Mesendoderm (in vitro differentiated cells): ENCODE measurements at regions not wholly inside any gene's neighbourhood (a gene's known extent, or its start where the extent isn't known, plus 50 kb on each side); places are given as distances from the start of the nearest gene placed in this dataset.
A peak's percentile ranks its signal among the peaks of the same experiment; 100 is the strongest.

Source experiments
- DNase-seq: peaks from one replicate; pipeline ENCODE4 v3.0.0; 2013
- H2AK5ac ChIP-seq: 2 replicates; pipeline ENCODE4 v1.6.1; 2013; ENCODE audit warnings: low read length, inconsistent platforms
- H2BK120ac ChIP-seq: 2 replicates; pipeline ENCODE4 v1.6.1; 2013; ENCODE audit warnings: low read depth, mild to moderate bottlenecking, low read length, moderate library complexity, mixed read lengths
- H2BK15ac ChIP-seq: replicated peaks from 2 replicates; pipeline ENCODE4 v1.6.1; 2013; ENCODE audit warnings: low read depth, mild to moderate bottlenecking, moderate library complexity
- H2BK5ac ChIP-seq: 2 replicates; pipeline ENCODE4 v1.6.1; 2013; ENCODE audit warnings: low read length, inconsistent platforms
- H3K18ac ChIP-seq: 2 replicates; pipeline ENCODE4 v1.6.1; 2013; ENCODE audit warnings: mild to moderate bottlenecking, low read length, mixed read lengths
- H3K23ac ChIP-seq: one replicate; pipeline ENCODE4 v1.6.1; 2013; ENCODE audit warnings: low read length
- H3K27ac ChIP-seq: 2 replicates; pipeline ENCODE4 v1.5.1; 2013; ENCODE audit warnings: low read depth, mild to moderate bottlenecking, inconsistent platforms, low read length, moderate library complexity
- H3K27me3 ChIP-seq: 2 replicates; pipeline ENCODE4 v1.6.1; 2013; ENCODE audit warnings: low read length, control low read depth, mild to moderate bottlenecking, inconsistent platforms; ENCODE audit not compliant: insufficient read depth, poor library complexity
- H3K36me3 ChIP-seq: 2 replicates; pipeline ENCODE4 v1.6.1; 2013; ENCODE audit warnings: low read length, inconsistent platforms; ENCODE audit not compliant: control insufficient read depth, insufficient read depth
- H3K4ac ChIP-seq: one replicate; pipeline ENCODE4 v1.6.1; 2013; ENCODE audit warnings: low read depth, mild to moderate bottlenecking, low read length, moderate library complexity
- H3K4me1 ChIP-seq: 2 replicates; pipeline ENCODE4 v1.6.1; 2013; ENCODE audit warnings: low read depth, low read length, inconsistent platforms; ENCODE audit not compliant: control insufficient read depth
- H3K4me2 ChIP-seq: 2 replicates; pipeline ENCODE4 v1.6.1; 2013; ENCODE audit warnings: low read length
- H3K4me3 ChIP-seq: 2 replicates; pipeline ENCODE4 v1.5.1; 2013; ENCODE audit warnings: mild to moderate bottlenecking, low read length
- H3K56ac ChIP-seq: one replicate; pipeline ENCODE4 v1.6.1; 2013; ENCODE audit warnings: low read length
- H3K79me1 ChIP-seq: 2 replicates; pipeline ENCODE4 v1.6.1; 2013; ENCODE audit warnings: low read length, inconsistent platforms
- H3K79me2 ChIP-seq: 2 replicates; pipeline ENCODE4 v1.6.1; 2013; ENCODE audit warnings: mild to moderate bottlenecking, low read length; ENCODE audit not compliant: control insufficient read depth, insufficient read depth
- H3K9ac ChIP-seq: 2 replicates; pipeline ENCODE4 v1.6.1; 2013; ENCODE audit warnings: low read length, inconsistent platforms
- H4K5ac ChIP-seq: one replicate; pipeline ENCODE4 v1.6.1; 2013; ENCODE audit warnings: low read length
- H4K8ac ChIP-seq: one replicate; pipeline ENCODE4 v1.6.1; 2013; ENCODE audit warnings: low read depth, mild to moderate bottlenecking, control low read depth, low read length, moderate library complexity
- WGBS: extraction: QIAGEN DNeasy Blood & Tissue Kit; methylation state at CpG from one replicate; pipeline ENCODE4 v1.1.7; 2013; ENCODE audit warnings: low lambda C conversion rate, missing lambda C conversion rate; ENCODE audit not compliant: insufficient coverage; ENCODE audit errors: extremely low coverage; 5-methylcytosine and 5-hydroxymethylcytosine counted together

- no peak overlapping the region for H3K23ac ChIP-seq
- H3K27me3 ChIP-seq: no peaks in the 10 kb centered on the region
- no peak overlapping the region for H2AK5ac ChIP-seq
- H3K18ac ChIP-seq: no peak overlapping the region
- no peak overlapping the region for H2BK120ac ChIP-seq
- H4K5ac ChIP-seq: no peak overlapping the region
- H2BK5ac ChIP-seq: no peak overlapping the region
- H4K8ac ChIP-seq: no peak overlapping the region
- H3K4ac ChIP-seq: no peak overlapping the region
- no peak overlapping the region for H3K4me3 ChIP-seq
- no peak overlapping the region for H3K4me2 ChIP-seq
- no peak overlapping the region for H3K9ac ChIP-seq
- H3K27ac ChIP-seq: no peak overlapping the region
- no peak overlapping the region for H3K56ac ChIP-seq
- H2BK15ac ChIP-seq: no peak overlapping the region
- H3K79me2 ChIP-seq: no peaks in the 10 kb centered on the region
- no peak for DNase-seq
- H3K4me1 ChIP-seq: no peaks in the 10 kb centered on the region
- no peaks in the 10 kb centered on the region for H3K36me3 ChIP-seq
- H3K79me1 ChIP-seq: no peaks in the 10 kb centered on the region
These were observed 247.9 kb upstream of the DAB1 start for GRCh38 chr1:57671750-57672149.

GRCh38 chr1:57659804-57660203, 235.9 kb upstream of the DAB1 start:
- no peak overlapping the region for H3K23ac ChIP-seq
- no peak overlapping the region for H2BK15ac ChIP-seq
- no peaks in the 10 kb centered on the region for H3K36me3 ChIP-seq
- DNase-seq: no peak
- no peak overlapping the region for H4K8ac ChIP-seq
- H3K4ac ChIP-seq: no peak overlapping the region
- H3K18ac ChIP-seq: no peak overlapping the region
- H2BK5ac ChIP-seq: no peak overlapping the region
- H3K79me2 ChIP-seq: no peaks in the 10 kb centered on the region
- no peaks in the 10 kb centered on the region for H3K4me1 ChIP-seq
- WGBS: no CpG with 5 or more reads among the region's 1 CpG
- no peak overlapping the region for H2BK120ac ChIP-seq
- no peak overlapping the region for H2AK5ac ChIP-seq
- no peak overlapping the region for H3K9ac ChIP-seq
- H3K56ac ChIP-seq: no peak overlapping the region
- H3K79me1 ChIP-seq: no peaks in the 10 kb centered on the region
- H4K5ac ChIP-seq: no peak overlapping the region
- no peak overlapping the region for H3K27ac ChIP-seq
- H3K4me2 ChIP-seq: no peak overlapping the region
- no peaks in the 10 kb centered on the region for H3K27me3 ChIP-seq
- no peak overlapping the region for H3K4me3 ChIP-seq

- Histone ChIP-seq H4K8ac (no peak overlapping the region), H3K79me2 (no peaks in the 10 kb centered on the region), H3K56ac (no peak overlapping the region), H3K18ac (no peak overlapping the region), H3K4me3 (no peak overlapping the region), H2BK120ac (no peak overlapping the region), H3K27ac (no peak overlapping the region), H2BK15ac (no peak overlapping the region), H3K23ac (no peak overlapping the region), H3K4me2 (no peak overlapping the region), H2BK5ac (no peak overlapping the region), H3K27me3 (no peaks in the 10 kb centered on the region), H3K79me1 (no peaks in the 10 kb centered on the region), H3K4ac (no peak overlapping the region), H3K4me1 (no peaks in the 10 kb centered on the region), H3K9ac (no peak overlapping the region), H2AK5ac (no peak overlapping the region), H4K5ac (no peak overlapping the region), H3K36me3 (no peaks in the 10 kb centered on the region)
- 100% methylated on average over 3 of the region's 3 CpGs for WGBS
- DNase-seq: no peak
These were observed 231.3 kb upstream of the DAB1 start for GRCh38 chr1:57655161-57655560.

- H3K4me1 ChIP-seq: no peaks in the 10 kb centered on the region
- H4K5ac ChIP-seq: no peak overlapping the region
- H3K4me3 ChIP-seq: no peak overlapping the region
- no peak overlapping the region for H2AK5ac ChIP-seq
- H3K27ac ChIP-seq: no peak overlapping the region
- no peak overlapping the region for H4K8ac ChIP-seq
- no peak overlapping the region for H3K4ac ChIP-seq
- no CpG with 5 or more reads among the region's 2 CpGs for WGBS
- no peaks in the 10 kb centered on the region for H3K36me3 ChIP-seq
- H3K27me3 ChIP-seq: no peaks in the 10 kb centered on the region
- H3K23ac ChIP-seq: no peak overlapping the region
- H3K79me1 ChIP-seq: no peaks in the 10 kb centered on the region
- no peak overlapping the region for H3K56ac ChIP-seq
- no peak for DNase-seq
- H2BK5ac ChIP-seq: no peak overlapping the region
- H3K4me2 ChIP-seq: no peak overlapping the region
- no peaks in the 10 kb centered on the region for H3K79me2 ChIP-seq
- no peak overlapping the region for H3K18ac ChIP-seq
- no peak overlapping the region for H3K9ac ChIP-seq
- no peak overlapping the region for H2BK15ac ChIP-seq
- H2BK120ac ChIP-seq: no peak overlapping the region
These were observed 220.8 kb upstream of the DAB1 start for GRCh38 chr1:57644667-57645066.

- Histone ChIP-seq H3K18ac (no peak overlapping the region), H3K56ac (no peak overlapping the region), H3K4me1 (no peaks in the 10 kb centered on the region), H4K5ac (no peak overlapping the region), H3K27ac (no peak overlapping the region), H3K27me3 (no peaks in the 10 kb centered on the region), H4K8ac (no peak overlapping the region), H3K9ac (no peak overlapping the region), H2BK5ac (no peak overlapping the region), H2AK5ac (no peak overlapping the region), H3K23ac (no peak overlapping the region), H2BK120ac (no peak overlapping the region), H2BK15ac (no peak overlapping the region), H3K36me3 (no peaks in the 10 kb centered on the region), H3K79me2 (no peaks in the 10 kb centered on the region), H3K4me2 (no peak overlapping the region), H3K4ac (no peak overlapping the region), H3K79me1 (no peaks in the 10 kb centered on the region), H3K4me3 (no peak overlapping the region)
- no peak for DNase-seq
- no CpG with 5 or more reads among the region's 1 CpG for WGBS
These were observed 214.4 kb upstream of the DAB1 start for GRCh38 chr1:57638239-57638638.

- H4K5ac ChIP-seq: no peak overlapping the region
- H3K23ac ChIP-seq: no peak overlapping the region
- no CpG with 5 or more reads among the region's 2 CpGs for WGBS
- H4K8ac ChIP-seq: no peak overlapping the region
- no peaks in the 10 kb centered on the region for H3K79me1 ChIP-seq
- H3K4me3 ChIP-seq: no peak overlapping the region
- no peaks in the 10 kb centered on the region for H3K79me2 ChIP-seq
- no peak overlapping the region for H3K56ac ChIP-seq
- H2BK15ac ChIP-seq: no peak overlapping the region
- H3K4me2 ChIP-seq: no peak overlapping the region
- peak; percentile 47 for DNase-seq
- no peak overlapping the region for H3K9ac ChIP-seq
- no peaks in the 10 kb centered on the region for H3K36me3 ChIP-seq
- no peak overlapping the region for H2BK5ac ChIP-seq
- peaks cover 2% of the 10 kb centered on the region for H3K4me1 ChIP-seq
- no peak overlapping the region for H2BK120ac ChIP-seq
- H3K27me3 ChIP-seq: no peaks in the 10 kb centered on the region
- no peak overlapping the region for H2AK5ac ChIP-seq
- no peak overlapping the region for H3K27ac ChIP-seq
- H3K18ac ChIP-seq: no peak overlapping the region
- H3K4ac ChIP-seq: no peak overlapping the region
These were observed 213.3 kb upstream of the DAB1 start for GRCh38 chr1:57637155-57637554.
